ENCODE measurements at regions not wholly inside any gene's neighbourhood (a gene's known extent, or its start where the extent isn't known, plus 50 kb on each side); places are given as distances from the start of the nearest gene placed in this dataset.
A peak's percentile ranks its signal among the peaks of the same experiment; 100 is the strongest.

GRCh38 chr3:127050733-127051132, 67.8 kb downstream of the PLXNA1 start:
- Mint-ChIP-seq H3K36me3 (no peaks in the 10 kb centered on the region), H3K27ac (no peak overlapping the region), H3K4me1 (peaks cover 10% of the 10 kb centered on the region), H3K27me3 (ENCODE audit: insufficient read depth, low read depth) (peaks cover 13% of the 10 kb centered on the region), H3K9me3 (peaks cover 17% of the 10 kb centered on the region), H3K4me3 (no peak overlapping the region)
- H3K4me1 ChIP-seq: peaks cover 9% of the 10 kb centered on the region
- no peaks in the 10 kb centered on the region for H3K79me2 ChIP-seq (ENCODE audit: low read depth)
- no peaks in the 10 kb centered on the region for H4K20me1 ChIP-seq (ENCODE audit: low read depth)
- H3K4me3 ChIP-seq: no peak overlapping the region
- DNase-seq (ENCODE audit: low spot score): peak; percentile 33
- H3K4me2 ChIP-seq: no peak overlapping the region
- TF ChIP-seq EZH2 (IDR thresholded peaks at IDR 0.05) (no peak), CTCF (IDR thresholded peaks at IDR 0.05) (no peak), EZH2phosphoT487 (IDR thresholded peaks at IDR 0.05) (no peak)
- H3F3A ChIP-seq (ENCODE audit: low read depth): no peaks in the 10 kb centered on the region
- no peak overlapping the region for H3K9ac ChIP-seq
- H3K36me3 ChIP-seq: no peaks in the 10 kb centered on the region
- no peaks in the 10 kb centered on the region for H3K9me3 ChIP-seq (ENCODE audit: low read depth)
- H3K27me3 ChIP-seq: no peaks in the 10 kb centered on the region
- no peak overlapping the region for H3K27ac ChIP-seq
- H2AFZ ChIP-seq (replicated peaks): no peak overlapping the region

- H3K4me3 ChIP-seq: no peak overlapping the region
- no peak for DNase-seq (ENCODE audit: low spot score)
- H2AFZ ChIP-seq (replicated peaks): no peak overlapping the region
- no peak for TF ChIP-seq EZH2phosphoT487 (IDR thresholded peaks at IDR 0.05)
- TF ChIP-seq EZH2 (IDR thresholded peaks at IDR 0.05): no peak
- no peaks in the 10 kb centered on the region for H3K9me3 ChIP-seq (ENCODE audit: low read depth)
- H3F3A ChIP-seq (ENCODE audit: low read depth): no peaks in the 10 kb centered on the region
- H3K9me3 Mint-ChIP-seq: peaks cover 21% of the 10 kb centered on the region
- H3K27me3 ChIP-seq: no peaks in the 10 kb centered on the region
- H4K20me1 ChIP-seq (ENCODE audit: low read depth): no peaks in the 10 kb centered on the region
- H3K36me3 Mint-ChIP-seq: no peaks in the 10 kb centered on the region
- no peak overlapping the region for H3K27ac ChIP-seq
- no peaks in the 10 kb centered on the region for H3K36me3 ChIP-seq
- peaks cover 13% of the 10 kb centered on the region for H3K27me3 Mint-ChIP-seq (ENCODE audit: insufficient read depth, low read depth)
- H3K4me1 Mint-ChIP-seq: peaks cover 8% of the 10 kb centered on the region
- H3K27ac Mint-ChIP-seq: no peak overlapping the region
- H3K4me1 ChIP-seq: peaks cover 9% of the 10 kb centered on the region
- H3K4me3 Mint-ChIP-seq: no peak overlapping the region
- H3K4me2 ChIP-seq: no peak overlapping the region
- no peak overlapping the region for H3K9ac ChIP-seq
- no peaks in the 10 kb centered on the region for H3K79me2 ChIP-seq (ENCODE audit: low read depth)
Observed at GRCh38 chr3:127052121-127052561, 69.2 kb downstream of the PLXNA1 start.

GRCh38 chr3:127053026-127053425, 70.1 kb downstream of the PLXNA1 start:
- TF ChIP-seq CTCF (IDR thresholded peaks at IDR 0.05): no peak
- no peak for TF ChIP-seq EZH2phosphoT487 (IDR thresholded peaks at IDR 0.05)
- TF ChIP-seq EZH2 (IDR thresholded peaks at IDR 0.05): no peak
- H4K20me1 ChIP-seq (ENCODE audit: low read depth): no peaks in the 10 kb centered on the region
- H3K9ac ChIP-seq: no peak overlapping the region
- H3K4me3 ChIP-seq: no peak overlapping the region
- no peak for DNase-seq (ENCODE audit: low spot score)
- no peaks in the 10 kb centered on the region for H3K36me3 Mint-ChIP-seq
- H3K27ac Mint-ChIP-seq: no peak overlapping the region
- H3K27me3 Mint-ChIP-seq (ENCODE audit: insufficient read depth, low read depth): peaks cover 14% of the 10 kb centered on the region
- no peaks in the 10 kb centered on the region for H3K9me3 ChIP-seq (ENCODE audit: low read depth)
- peaks cover 25% of the 10 kb centered on the region for H3K9me3 Mint-ChIP-seq
- H3K27ac ChIP-seq: no peak overlapping the region
- no peaks in the 10 kb centered on the region for H3F3A ChIP-seq (ENCODE audit: low read depth)
- no peaks in the 10 kb centered on the region for H3K27me3 ChIP-seq
- H3K36me3 ChIP-seq: no peaks in the 10 kb centered on the region
- H3K79me2 ChIP-seq (ENCODE audit: low read depth): no peaks in the 10 kb centered on the region
- peaks cover 9% of the 10 kb centered on the region for H3K4me1 ChIP-seq
- no peak overlapping the region for H3K4me3 Mint-ChIP-seq
- no peak overlapping the region for H3K4me2 ChIP-seq
- H2AFZ ChIP-seq (replicated peaks): no peak overlapping the region
- peaks cover 8% of the 10 kb centered on the region for H3K4me1 Mint-ChIP-seq

GRCh38 chr3:127053450-127053849, 70.5 kb downstream of the PLXNA1 start:
- Histone ChIP-seq H3K4me3 (no peak overlapping the region), H3K9me3 (ENCODE audit: low read depth) (no peaks in the 10 kb centered on the region), H3K36me3 (no peaks in the 10 kb centered on the region), H4K20me1 (ENCODE audit: low read depth) (no peaks in the 10 kb centered on the region), H3K4me2 (no peak overlapping the region), H3K27ac (no peak overlapping the region), H3K4me1 (peaks cover 9% of the 10 kb centered on the region), H3F3A (ENCODE audit: low read depth) (no peaks in the 10 kb centered on the region), H3K27me3 (no peaks in the 10 kb centered on the region), H3K79me2 (ENCODE audit: low read depth) (no peaks in the 10 kb centered on the region), H3K9ac (no peak overlapping the region), H2AFZ (replicated peaks) (no peak overlapping the region)
- TF ChIP-seq CTCF (IDR thresholded peaks at IDR 0.05): no peak
- no peak overlapping the region for H3K4me3 Mint-ChIP-seq
- peaks cover 15% of the 10 kb centered on the region for H3K27me3 Mint-ChIP-seq (ENCODE audit: insufficient read depth, low read depth)
- no peak overlapping the region for H3K27ac Mint-ChIP-seq
- peaks cover 8% of the 10 kb centered on the region for H3K4me1 Mint-ChIP-seq
- H3K36me3 Mint-ChIP-seq: no peaks in the 10 kb centered on the region
- DNase-seq (ENCODE audit: low spot score): no peak
- H3K9me3 Mint-ChIP-seq: peaks cover 23% of the 10 kb centered on the region
